SU-DHL-6 (cell line): ENCODE measurements at regions not wholly inside any gene's neighbourhood (a gene's known extent, or its start where the extent isn't known, plus 50 kb on each side); places are given as distances from the start of the nearest gene placed in this dataset.

Experiments
- H2AFZ ChIP-seq: fragments of 200-600 bp; sonication (generic); 2 replicates; pipeline ENCODE4 v1.6.1; 2014; ENCODE audit warnings: low read depth, mild to moderate bottlenecking, moderate library complexity, mixed read lengths, antibody characterized with exemption, low read length; ENCODE audit not compliant: severe bottlenecking
- H3F3A ChIP-seq: fragments of 200-600 bp; shearing (Covaris generic); 2 replicates; pipeline ENCODE4 v1.6.0; 2016; ENCODE audit warnings: antibody characterized with exemption, mild to moderate bottlenecking; ENCODE audit not compliant: insufficient read depth
- H3K27ac ChIP-seq: fragments of 200-600 bp; sonication (generic); 2 replicates; pipeline ENCODE4 v1.5.1; 2016; ENCODE audit warnings: low read depth, mild to moderate bottlenecking, low read length, moderate library complexity, mixed read lengths
- H3K27me3 ChIP-seq: fragments of 200-600 bp; sonication (generic), shearing (Covaris generic); 2 replicates; pipeline ENCODE4 v1.6.0; 2014; ENCODE audit warnings: mild to moderate bottlenecking, low read length
- H3K36me3 ChIP-seq: fragments of 200-600 bp; sonication (generic); 2 replicates; pipeline ENCODE4 v1.6.1; 2014; ENCODE audit warnings: mild to moderate bottlenecking, low read length, mixed read lengths
- H3K4me2 ChIP-seq: fragments of 300-600, 200-600 bp; shearing (Covaris generic), sonication (generic); 2 replicates; pipeline ENCODE4 v1.6.0; 2014; ENCODE audit warnings: low read length, low read depth, mild to moderate bottlenecking; ENCODE audit not compliant: poor library complexity, severe bottlenecking
- H3K4me3 ChIP-seq: fragments of 200-600 bp; sonication (generic); 2 replicates; pipeline ENCODE4 v1.5.1; 2014; ENCODE audit warnings: antibody characterized with exemption, low read length, mild to moderate bottlenecking, mixed read lengths; ENCODE audit not compliant: insufficient read depth, poor library complexity, severe bottlenecking
- H3K79me2 ChIP-seq: fragments of 200-600 bp; sonication (generic); 2 replicates; pipeline ENCODE4 v1.6.1; 2014; ENCODE audit warnings: mild to moderate bottlenecking, low read length, moderate library complexity; ENCODE audit not compliant: insufficient read depth
- H3K9ac ChIP-seq: fragments of 200-600 bp; sonication (generic); 2 replicates; pipeline ENCODE4 v1.7.0; 2014; ENCODE audit warnings: mild to moderate bottlenecking, low read length
- H3K9me2 ChIP-seq: fragments of 200-600 bp; sonication (generic); replicated peaks from 2 replicates; pipeline ENCODE4 v1.6.1; 2014; ENCODE audit warnings: low read length; ENCODE audit not compliant: insufficient read depth
- H3K9me3 ChIP-seq: fragments of 200-600 bp; sonication (generic); 2 replicates; pipeline ENCODE4 v1.6.1; 2014; ENCODE audit warnings: low read length, mixed read lengths; ENCODE audit not compliant: insufficient read depth
- H4K20me1 ChIP-seq: fragments of 200-600 bp; sonication (generic); 2 replicates; pipeline ENCODE4 v1.6.1; 2014; ENCODE audit warnings: low read depth, mild to moderate bottlenecking, antibody characterized with exemption, low read length, moderate library complexity, mixed read lengths
- CTCF ChIP-seq: fragments of 200-600 bp; sonication (generic); IDR thresholded peaks from one replicate; pipeline ENCODE4 v1.5.1; 2017; ENCODE audit warnings: antibody characterized with exemption, mild to moderate bottlenecking, low read length, moderate library complexity; ENCODE audit not compliant: insufficient read depth, poor library complexity, severe bottlenecking
- EZH2phosphoT487 ChIP-seq: fragments of 200-600 bp; sonication (generic), shearing (Covaris generic); conservative IDR thresholded peaks from 2 replicates; pipeline ENCODE4 v1.6.1; 2018; ENCODE audit warnings: mild to moderate bottlenecking, antibody characterized with exemption, low read length, moderate library complexity, mixed read lengths

DNA sequence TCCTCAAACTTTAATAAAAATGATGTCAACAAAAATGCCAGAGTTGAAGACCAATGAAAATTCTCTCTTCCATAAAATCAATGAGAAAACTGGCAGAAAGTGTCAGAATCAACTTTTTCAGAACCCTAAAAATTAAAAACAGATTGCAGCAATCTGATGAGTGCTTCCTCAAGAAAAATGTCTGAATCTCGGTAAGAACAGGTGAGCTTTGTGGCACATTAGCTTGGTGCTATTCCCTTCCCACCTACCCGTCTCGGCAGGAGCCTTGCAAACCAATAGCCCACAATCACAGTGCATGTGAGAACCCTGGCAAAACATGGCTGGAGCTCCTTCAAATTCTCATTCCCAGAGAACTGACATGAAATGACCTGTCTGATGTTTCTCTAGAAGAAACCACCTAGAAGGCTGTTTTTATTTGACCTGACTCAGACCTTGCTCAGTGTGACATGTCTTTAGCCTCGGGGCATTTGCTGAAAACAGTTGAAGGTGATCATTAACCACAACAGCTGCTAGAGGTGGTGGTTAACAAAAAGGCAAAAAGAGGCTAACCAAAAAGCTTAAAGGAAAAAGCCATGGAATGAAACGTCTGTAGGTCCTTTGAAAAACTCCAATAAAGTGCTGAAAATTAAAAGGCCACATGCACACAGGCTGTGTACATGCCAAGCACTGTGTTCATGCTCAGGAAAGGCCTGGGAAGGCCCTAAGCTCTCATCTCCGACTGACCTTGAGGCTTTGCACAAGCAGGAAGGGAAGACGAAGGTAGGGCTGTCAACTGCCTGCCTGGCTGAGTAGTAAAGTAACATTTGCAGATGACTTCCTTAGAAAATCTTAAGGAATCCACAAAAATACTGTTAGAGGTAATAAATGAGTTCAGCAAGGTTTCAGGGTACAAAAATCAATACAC is 253.0 kb upstream of the NSMCE3 start:
- Histone ChIP-seq H3K9ac (no peak overlapping the region), H3K79me2 (no peaks in the 10 kb centered on the region), H3K4me3 (no peak overlapping the region), H3K27ac (no peak overlapping the region), H2AFZ (no peak overlapping the region), H4K20me1 (no peaks in the 10 kb centered on the region), H3K9me3 (no peaks in the 10 kb centered on the region), H3K4me2 (no peak overlapping the region), H3K36me3 (no peaks in the 10 kb centered on the region), H3F3A (no peaks in the 10 kb centered on the region), H3K27me3 (no peaks in the 10 kb centered on the region; the same call in 1 of the 2 replicates), H3K9me2 (no peaks in the 10 kb centered on the region)
- no peak for TF ChIP-seq EZH2phosphoT487
- no peak for TF ChIP-seq CTCF

DNA sequence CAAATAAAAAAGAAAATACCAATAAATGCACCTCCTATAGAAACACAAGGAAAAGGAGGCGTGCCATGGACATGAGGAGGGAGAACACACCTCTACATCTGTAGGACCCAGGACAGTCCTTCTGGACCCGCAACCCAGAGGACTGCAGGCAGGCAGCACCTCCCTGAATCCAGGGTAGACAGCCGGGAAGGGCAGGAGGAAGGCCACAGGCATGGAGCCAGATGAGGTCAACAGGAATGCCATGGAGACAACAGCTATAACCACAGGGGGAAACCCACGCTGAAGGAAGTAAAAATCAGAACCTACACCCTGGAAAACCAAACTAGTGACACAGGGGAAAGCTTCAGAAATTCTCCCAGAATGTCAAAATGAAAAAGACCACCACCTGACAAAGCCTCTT is 248.8 kb upstream of the NSMCE3 start:
- Histone ChIP-seq H3K27me3 (no peaks in the 10 kb centered on the region), H2AFZ (no peak overlapping the region), H3K9me3 (no peaks in the 10 kb centered on the region), H3K9me2 (no peaks in the 10 kb centered on the region), H3K79me2 (no peaks in the 10 kb centered on the region), H3K36me3 (no peaks in the 10 kb centered on the region), H3K4me3 (no peak overlapping the region), H3K27ac (no peak overlapping the region), H3K4me2 (no peak overlapping the region), H4K20me1 (no peaks in the 10 kb centered on the region), H3K9ac (no peak overlapping the region), H3F3A (no peaks in the 10 kb centered on the region)
- no peak for TF ChIP-seq EZH2phosphoT487

DNA sequence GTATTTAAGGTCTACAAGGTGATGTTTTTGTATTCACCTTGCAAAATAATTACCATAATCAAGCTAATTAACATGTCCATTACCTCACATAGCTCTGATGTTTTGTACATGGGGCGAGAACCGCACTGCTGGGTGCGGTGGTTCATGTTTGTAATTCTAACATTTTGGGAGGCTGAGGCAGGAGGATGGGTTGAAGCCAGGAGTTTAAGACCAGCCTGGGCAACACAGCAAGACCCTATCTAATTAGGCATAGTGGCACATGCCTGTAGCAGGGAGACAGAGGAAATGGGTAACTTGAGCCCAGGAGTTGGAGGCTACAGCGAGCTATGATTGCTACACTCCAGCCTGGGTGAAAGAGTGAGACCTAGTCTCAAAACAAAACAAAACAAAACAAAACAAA is 248.2 kb upstream of the NSMCE3 start:
- Histone ChIP-seq H3K36me3 (no peaks in the 10 kb centered on the region), H3K4me3 (no peak overlapping the region), H3F3A (no peaks in the 10 kb centered on the region), H2AFZ (no peak overlapping the region), H4K20me1 (no peaks in the 10 kb centered on the region), H3K9me2 (no peaks in the 10 kb centered on the region), H3K27me3 (no peaks in the 10 kb centered on the region), H3K4me2 (no peak overlapping the region), H3K27ac (no peak overlapping the region), H3K9me3 (no peaks in the 10 kb centered on the region), H3K79me2 (no peaks in the 10 kb centered on the region), H3K9ac (no peak overlapping the region)
- no peak for TF ChIP-seq EZH2phosphoT487
- no peak for TF ChIP-seq CTCF

GRCh38 chr15:29516929-29517328 is 247.3 kb upstream of the NSMCE3 start:
- no peaks in the 10 kb centered on the region for H3K9me2 ChIP-seq
- no peak overlapping the region for H3K9ac ChIP-seq
- TF ChIP-seq CTCF (no peak), EZH2phosphoT487 (no peak)
- no peaks in the 10 kb centered on the region for H3K79me2 ChIP-seq
- no peaks in the 10 kb centered on the region for H4K20me1 ChIP-seq
- no peak overlapping the region for H3K4me3 ChIP-seq
- no peaks in the 10 kb centered on the region for H3F3A ChIP-seq
- no peaks in the 10 kb centered on the region for H3K9me3 ChIP-seq
- no peaks in the 10 kb centered on the region for H3K36me3 ChIP-seq
- no peak overlapping the region for H2AFZ ChIP-seq
- no peaks in the 10 kb centered on the region for H3K27me3 ChIP-seq
- H3K27ac ChIP-seq = no peak overlapping the region
- H3K4me2 ChIP-seq = no peak overlapping the region
